A549 (cell line): ENCODE measurements at regions not wholly inside any gene's neighbourhood (a gene's known extent, or its start where the extent isn't known, plus 50 kb on each side); places are given as distances from the start of the nearest gene placed in this dataset.

Experiments
- RAD21 ChIP-seq, 2 experiments: fragments of >200 bp in 1 of 2; sonication (Bioruptor Twin) in 1 of 2; formaldehyde crosslinking in 1 of 2; IDR thresholded peaks in 1 of 2; conservative IDR thresholded peaks in 1 of 2; 2 replicates in 1 of 2; 3 replicates in 1 of 2; pipeline ENCODE4 v1.6.1; 2012 to 2018; ENCODE audit warnings: inconsistent platforms in 1 of 2
- SREBF2 ChIP-seq: fragments of 450-650 bp; IDR thresholded peaks from 2 replicates; pipeline ENCODE4 v1.6.1; 2014; ENCODE audit warnings: mild to moderate bottlenecking, moderate library complexity

GRCh38 chr3:62936626-62937254 lies 61.5 kb upstream of the CADPS start:
- no peak for TF ChIP-seq RAD21 (conservative IDR thresholded peaks at IDR 0.05 in 1 of 2, IDR thresholded peaks at IDR 0.05 in 1 of 2)
- no peak for TF ChIP-seq SREBF2
